K562 (cell line): ENCODE measurements at regions not wholly inside any gene's neighbourhood (a gene's known extent, or its start where the extent isn't known, plus 50 kb on each side); places are given as distances from the start of the nearest gene placed in this dataset.

ENCODE experiments used
- ATAC-seq: fragments of 200-7000 bp; cut with Tn5 transposase; 3 replicates; pipeline ENCODE4 v1.9.1; 2020; ENCODE audit warnings: moderate library complexity
- BruUV-seq: library from RNA; stranded (reverse); fragments of 400-500 nt; replicated peaks from 2 replicates; lab custom pipeline; 2021; lab: Mats Ljungman, UMichigan
- CTCF ChIA-PET: fragments of 300-600 bp; formaldehyde crosslinking; extraction: SDS; loops from one replicate; lab custom pipeline; 2021; ENCODE audit warnings: low intra/inter-chr PET ratio; lab: Yijun Ruan, JAX
- POLR2A ChIA-PET: fragments of 300-600, 350-650 bp; sonication (Branson Sonifier 250); formaldehyde crosslinking; extraction: SDS; loops from one replicate; lab custom pipeline; 2021; ENCODE audit warnings: antibody characterized with exemption, inconsistent platforms; lab: Yijun Ruan, JAX
- DNase-seq, 4 experiments: peaks; one replicate each; pipeline versions ENCODE4 v3.0.0 to v3.0.0-alpha.2; 2011 to 2018; ENCODE audit warnings: low spot score in 3 of 4, mixed read lengths in 3 of 4; ENCODE audit errors: extremely low read depth in 1 of 4
- FAIRE-seq: peaks from 2 replicates; lab custom pipeline; 2011; peaks lifted over from hg19 to GRCh38; lab: Jason Lieb, UNC
- H2AFZ ChIP-seq: 2 replicates; pipeline ENCODE4 v1.6.0; 2011; ENCODE audit warnings: low read depth, low read length, control low read depth, inconsistent platforms
- H3K27ac ChIP-seq: fragments of 200-600 bp; 3 replicates; pipeline ENCODE4 v1.8.0; 2011; ENCODE audit warnings: low read depth, mild to moderate bottlenecking, control low read depth, inconsistent platforms, low read length, moderate library complexity, mixed read lengths; ENCODE audit errors: extremely low read depth
- H3K27me3 ChIP-seq, 2 experiments: fragments of 300-600 bp in 1 of 2; 2 replicates in 1 of 2; 3 replicates in 1 of 2; pipeline versions ENCODE4 v1.6.0 to v1.8.0; 2011; ENCODE audit warnings: inconsistent platforms in 2 of 2, low read length in 2 of 2, mild to moderate bottlenecking in 1 of 2, mixed read lengths in 1 of 2, moderate library complexity in 1 of 2; ENCODE audit not compliant: control insufficient read depth in 2 of 2, insufficient read depth in 2 of 2
- H3K36me3 ChIP-seq: fragments of 300-600 bp; 3 replicates; pipeline ENCODE4 v1.8.0; 2011; ENCODE audit warnings: mild to moderate bottlenecking, low read length, inconsistent platforms; ENCODE audit not compliant: control insufficient read depth, insufficient read depth
- H3K4me1 ChIP-seq, 2 experiments: fragments of 200-600 bp in 1 of 2; replicated peaks in 1 of 2; 2 replicates in 1 of 2; 3 replicates in 1 of 2; pipeline versions ENCODE4 v1.5.1 to v1.8.0; 2011; ENCODE audit warnings: inconsistent platforms in 2 of 2, low read length in 2 of 2, mild to moderate bottlenecking in 1 of 2, mixed read lengths in 1 of 2, moderate library complexity in 1 of 2; ENCODE audit not compliant: control insufficient read depth in 2 of 2, insufficient read depth in 2 of 2
- H3K4me2 ChIP-seq: 2 replicates; pipeline ENCODE4 v1.6.1; 2011; ENCODE audit warnings: low read length, control low read depth, inconsistent platforms, mixed read lengths; ENCODE audit not compliant: insufficient read depth
- H3K4me3 ChIP-seq: fragments of 200-600 bp; sonication (generic), shearing (Covaris generic); 2 replicates; pipeline ENCODE4 v1.5.1; 2016; ENCODE audit warnings: control low read depth, inconsistent platforms
- H3K79me2 ChIP-seq: fragments of 200-600 bp; 3 replicates; pipeline ENCODE4 v1.8.0; 2011; ENCODE audit warnings: low read length, inconsistent platforms; ENCODE audit not compliant: control insufficient read depth, insufficient read depth
- H3K9ac ChIP-seq, 2 experiments: 2 replicates each; pipeline versions ENCODE4 v1.6.0 to v1.6.1; 2011; ENCODE audit warnings: low read depth in 2 of 2, low read length in 2 of 2, control low read depth in 1 of 2, inconsistent platforms in 1 of 2, mild to moderate bottlenecking in 1 of 2, mixed read lengths in 1 of 2; ENCODE audit not compliant: insufficient read depth in 1 of 2
- H3K9me1 ChIP-seq: one replicate; pipeline ENCODE4 v1.6.0; 2011; ENCODE audit warnings: inconsistent platforms, mild to moderate bottlenecking, low read length, moderate library complexity; ENCODE audit not compliant: control insufficient read depth, insufficient read depth
- H3K9me3 ChIP-seq: replicated peaks from 2 replicates; pipeline ENCODE4 v1.5.1; 2011; ENCODE audit warnings: low read depth, low read length, inconsistent platforms; ENCODE audit not compliant: control insufficient read depth, insufficient read depth
- H4K20me1 ChIP-seq: replicated peaks from 2 replicates; pipeline ENCODE4 v1.6.1; 2011; ENCODE audit warnings: low read length, inconsistent platforms, mixed read lengths; ENCODE audit not compliant: control insufficient read depth, insufficient read depth
- CGGBP1 ChIP-seq: fragments of 250-450 bp; sonication (Bioruptor Pico); IDR thresholded peaks from 2 replicates; pipeline ENCODE4 v1.9.0; 2021; ENCODE audit warnings: mild to moderate bottlenecking
- CHCHD3 ChIP-seq: fragments of 250-450 bp; sonication (Bioruptor Pico); IDR thresholded peaks from 2 replicates; pipeline ENCODE4 v2.1.2; 2022; ENCODE audit warnings: mild to moderate bottlenecking
- ERF ChIP-seq: fragments of 450-650 bp; formaldehyde crosslinking; IDR thresholded peaks from 2 replicates; pipeline ENCODE4 v1.4.0; 2020; ENCODE audit warnings: mild to moderate bottlenecking, mixed read lengths
- HOXB6 ChIP-seq: fragments of 250-450 bp; sonication (Bioruptor Pico); IDR thresholded peaks from 2 replicates; pipeline ENCODE4 v1.5.1; 2022; ENCODE audit warnings: mild to moderate bottlenecking, borderline replicate concordance
- PHF20 ChIP-seq: fragments of 450-650 bp; IDR thresholded peaks from 2 replicates; pipeline ENCODE4 v1.6.1; 2018; ENCODE audit not compliant: partially characterized antibody
- POU5F1 ChIP-seq: fragments of 150-350 bp; IDR thresholded peaks from 2 replicates; pipeline ENCODE4 v1.6.1; 2014; ENCODE audit warnings: borderline replicate concordance, low read length, low read depth, mild to moderate bottlenecking; ENCODE audit not compliant: partially characterized antibody
- TCF3 ChIP-seq: sonication (generic); formaldehyde crosslinking; IDR thresholded peaks from 2 replicates; pipeline ENCODE4 v1.4.0; 2020; ENCODE audit warnings: mild to moderate bottlenecking, missing genetic modification reagents
- ZBTB7A ChIP-seq: IDR thresholded peaks from 2 replicates; pipeline ENCODE4 v1.6.1; 2011; ENCODE audit warnings: low read depth, mild to moderate bottlenecking, low read length, moderate library complexity, borderline replicate concordance; ENCODE audit not compliant: control insufficient read depth
- ZNF449 ChIP-seq: fragments of 250-450 bp; sonication (Bioruptor Pico); IDR thresholded peaks from 2 replicates; pipeline ENCODE4 v1.8.0; 2022; ENCODE audit warnings: moderate library complexity, mild to moderate bottlenecking, inconsistent platforms
- ZNF551 ChIP-seq: fragments of 250-450 bp; sonication (Bioruptor Pico); IDR thresholded peaks from 2 replicates; pipeline ENCODE4 v1.5.0; 2021; ENCODE audit warnings: mild to moderate bottlenecking, moderate library complexity
- ZNF668 ChIP-seq: fragments of 250-450 bp; sonication (Bioruptor Pico); IDR thresholded peaks from 2 replicates; pipeline ENCODE4 v1.8.0; 2022; ENCODE audit warnings: mild to moderate bottlenecking, inconsistent platforms
- ZNF707 ChIP-seq: fragments of 250-450 bp; sonication (Bioruptor Pico); conservative IDR thresholded peaks from 2 replicates; pipeline ENCODE4 v1.8.0; 2022; ENCODE audit warnings: inconsistent platforms, mild to moderate bottlenecking, moderate library complexity
- ZNF830 ChIP-seq: fragments of 250-450 bp; sonication (Bioruptor Pico); IDR thresholded peaks from 2 replicates; pipeline ENCODE4 v1.5.0; 2021; ENCODE audit warnings: mild to moderate bottlenecking
- WGBS: fragments of 100-300 bp; shearing (Covaris generic); methylation state at CpG from one replicate; pipeline ENCODE4 v1.1.6; 2016; ENCODE audit warnings: low coverage, mixed read lengths; ENCODE audit not compliant: insufficient coverage; ENCODE audit errors: missing lambda C conversion rate; 5-methylcytosine and 5-hydroxymethylcytosine counted together
- in situ Hi-C: fragments of 300-500 bp; cut with MboI; formaldehyde crosslinking; loops from 4 replicates; pipeline ENCODE4 v1.15.0; 2018; ENCODE audit warnings: inconsistent platforms, mixed read lengths
- intact Hi-C: fragments of 100-400 bp; cut with micrococcal nuclease; formaldehyde crosslinking; loops from 2 replicates; pipeline ENCODE4 v1.14.2; 2022
- TF ChIP-seq, protein P1 (sequence below): sonication (generic); formaldehyde crosslinking; IDR thresholded peaks from 2 replicates; pipeline ENCODE4 v1.8.1; 2023; ENCODE audit warnings: mild to moderate bottlenecking, missing genetic modification reagents
- TF ChIP-seq, protein P2 (sequence below), 2 experiments: IDR thresholded peaks; 2 replicates each; pipeline ENCODE4 v1.6.1; 2012; ENCODE audit warnings: improper control_type of control experiment in 2 of 2, low read depth in 2 of 2, low read length in 2 of 2, borderline replicate concordance in 1 of 2

GRCh38 chr15:101566748-101567488, 77.4 kb upstream of the PCSK6 start (continued):
- TF ChIP-seq, protein P1, sequence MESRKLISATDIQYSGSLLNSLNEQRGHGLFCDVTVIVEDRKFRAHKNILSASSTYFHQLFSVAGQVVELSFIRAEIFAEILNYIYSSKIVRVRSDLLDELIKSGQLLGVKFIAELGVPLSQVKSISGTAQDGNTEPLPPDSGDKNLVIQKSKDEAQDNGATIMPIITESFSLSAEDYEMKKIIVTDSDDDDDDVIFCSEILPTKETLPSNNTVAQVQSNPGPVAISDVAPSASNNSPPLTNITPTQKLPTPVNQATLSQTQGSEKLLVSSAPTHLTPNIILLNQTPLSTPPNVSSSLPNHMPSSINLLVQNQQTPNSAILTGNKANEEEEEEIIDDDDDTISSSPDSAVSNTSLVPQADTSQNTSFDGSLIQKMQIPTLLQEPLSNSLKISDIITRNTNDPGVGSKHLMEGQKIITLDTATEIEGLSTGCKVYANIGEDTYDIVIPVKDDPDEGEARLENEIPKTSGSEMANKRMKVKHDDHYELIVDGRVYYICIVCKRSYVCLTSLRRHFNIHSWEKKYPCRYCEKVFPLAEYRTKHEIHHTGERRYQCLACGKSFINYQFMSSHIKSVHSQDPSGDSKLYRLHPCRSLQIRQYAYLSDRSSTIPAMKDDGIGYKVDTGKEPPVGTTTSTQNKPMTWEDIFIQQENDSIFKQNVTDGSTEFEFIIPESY (CRISPR knock-in tag): no peak
- TF ChIP-seq CGGBP1 (CRISPR knock-in tag): no peak
- no peak for TF ChIP-seq ZBTB7A
- TF ChIP-seq ZNF449 (CRISPR knock-in tag): no peak
- TF ChIP-seq ZNF830 (CRISPR knock-in tag): no peak

- FAIRE-seq: no peak
- Histone ChIP-seq H3K4me1 (no peaks in the 10 kb centered on the region), H3K4me2 (no peak overlapping the region), H2AFZ (no peak overlapping the region), H3K4me3 (no peak overlapping the region), H3K9ac (no peak overlapping the region), H3K27me3 (peaks cover 53 to 72% of the 10 kb centered on the region in 2 experiments), H3K9me1 (peaks cover 4% of the 10 kb centered on the region), H3K9me3 (no peaks in the 10 kb centered on the region), H4K20me1 (no peaks in the 10 kb centered on the region), H3K27ac (no peak overlapping the region), H3K36me3 (no peaks in the 10 kb centered on the region), H3K79me2 (no peaks in the 10 kb centered on the region)
- intact Hi-C loops: no loop called here
- no TSS peak for BruUV-seq
- ChIA-PET CTCF (no interaction called here), POLR2A (no interaction called here)
- no peak for DNase-seq
- no peak for ATAC-seq
- 4% methylated on average over 2 of the region's 3 CpGs for WGBS
- in situ Hi-C loops: no loop called here
- TF ChIP-seq ZNF551 (CRISPR knock-in tag) (no peak), PHF20 (no peak), ERF (CRISPR knock-in tag) (no peak), POU5F1 (no peak), CHCHD3 (CRISPR knock-in tag) (no peak), ZNF707 (CRISPR knock-in tag) (no peak), TCF3 (CRISPR knock-in tag) (no peak), HOXB6 (CRISPR knock-in tag) (no peak), ZNF668 (no peak)
- TF ChIP-seq, protein P2, sequence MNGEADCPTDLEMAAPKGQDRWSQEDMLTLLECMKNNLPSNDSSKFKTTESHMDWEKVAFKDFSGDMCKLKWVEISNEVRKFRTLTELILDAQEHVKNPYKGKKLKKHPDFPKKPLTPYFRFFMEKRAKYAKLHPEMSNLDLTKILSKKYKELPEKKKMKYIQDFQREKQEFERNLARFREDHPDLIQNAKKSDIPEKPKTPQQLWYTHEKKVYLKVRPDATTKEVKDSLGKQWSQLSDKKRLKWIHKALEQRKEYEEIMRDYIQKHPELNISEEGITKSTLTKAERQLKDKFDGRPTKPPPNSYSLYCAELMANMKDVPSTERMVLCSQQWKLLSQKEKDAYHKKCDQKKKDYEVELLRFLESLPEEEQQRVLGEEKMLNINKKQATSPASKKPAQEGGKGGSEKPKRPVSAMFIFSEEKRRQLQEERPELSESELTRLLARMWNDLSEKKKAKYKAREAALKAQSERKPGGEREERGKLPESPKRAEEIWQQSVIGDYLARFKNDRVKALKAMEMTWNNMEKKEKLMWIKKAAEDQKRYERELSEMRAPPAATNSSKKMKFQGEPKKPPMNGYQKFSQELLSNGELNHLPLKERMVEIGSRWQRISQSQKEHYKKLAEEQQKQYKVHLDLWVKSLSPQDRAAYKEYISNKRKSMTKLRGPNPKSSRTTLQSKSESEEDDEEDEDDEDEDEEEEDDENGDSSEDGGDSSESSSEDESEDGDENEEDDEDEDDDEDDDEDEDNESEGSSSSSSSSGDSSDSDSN (IDR thresholded peaks at IDR 0.05; ENCODE audit: borderline replicate concordance in 1 of 2, low read depth in 2 of 2, low read length in 2 of 2): no peak
Observed at GRCh38 chr15:101565377-101565776, 75.9 kb upstream of the PCSK6 start.
